Right renal pelvis (tissue), 4 donors: ENCODE measurements at regions not wholly inside any gene's neighbourhood (a gene's known extent, or its start where the extent isn't known, plus 50 kb on each side); places are given as distances from the start of the nearest gene placed in this dataset.
A peak's percentile ranks its signal among the peaks of the same experiment; 100 is the strongest.

Source experiments
- DNase-seq, 4 donors: peaks; one replicate each; pipeline ENCODE4 v3.0.0-alpha.2; 2013; ENCODE audit warnings: low read depth in 4 of 4, low spot score in 3 of 4, missing footprints in 1 of 4

DNA sequence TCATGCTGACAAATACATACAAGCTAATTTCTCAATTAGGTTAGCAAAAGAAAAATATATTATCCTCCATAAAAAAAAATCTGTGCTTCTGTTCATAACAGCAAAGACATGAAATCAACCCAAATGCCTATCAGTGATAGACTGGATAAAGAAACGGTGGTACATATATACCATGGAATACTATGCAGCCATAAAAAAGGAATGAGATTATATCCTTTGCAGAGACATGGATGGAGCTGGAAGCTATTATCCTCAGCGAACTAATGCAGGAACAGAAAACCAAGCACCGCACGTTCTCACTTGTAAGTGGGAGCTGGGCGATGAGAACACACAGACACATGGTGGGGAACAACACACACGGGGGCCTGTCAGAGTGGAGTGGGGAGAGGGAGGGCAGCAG, 84.0 kb upstream of the PALMD start:
- no peak for DNase-seq

DNA sequence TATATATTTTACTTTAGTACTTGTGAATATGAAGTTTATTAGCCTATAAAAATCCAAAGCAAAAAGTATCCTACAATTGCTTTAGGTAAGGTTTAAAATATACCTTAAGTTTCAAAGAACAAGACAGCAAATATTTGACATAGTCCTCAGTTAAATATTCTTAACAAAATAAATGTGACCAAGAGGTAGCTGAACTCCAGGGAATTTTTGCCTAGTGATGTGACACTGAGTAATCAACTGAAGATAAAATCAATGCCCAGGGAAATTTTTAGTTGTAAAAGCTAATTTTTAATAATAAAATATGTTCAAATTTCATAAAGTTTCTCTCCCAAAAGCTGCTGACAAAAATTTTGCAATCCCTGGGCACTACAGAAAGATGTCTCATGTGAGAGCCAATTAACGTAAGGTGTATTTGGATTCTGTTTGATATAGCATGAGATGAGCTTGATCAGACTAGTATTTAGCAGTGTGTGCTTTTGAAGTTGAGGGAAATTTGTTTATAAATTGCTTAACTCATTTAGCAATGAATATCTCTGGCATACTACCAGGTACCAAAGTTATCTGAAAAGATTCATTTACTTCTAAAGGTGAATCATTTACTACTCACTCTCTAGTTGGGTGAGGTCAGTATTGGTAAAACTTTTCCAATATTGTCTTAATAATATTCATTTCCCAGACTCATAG, 80.2 kb upstream of the PALMD start:
- no peak for DNase-seq

DNA sequence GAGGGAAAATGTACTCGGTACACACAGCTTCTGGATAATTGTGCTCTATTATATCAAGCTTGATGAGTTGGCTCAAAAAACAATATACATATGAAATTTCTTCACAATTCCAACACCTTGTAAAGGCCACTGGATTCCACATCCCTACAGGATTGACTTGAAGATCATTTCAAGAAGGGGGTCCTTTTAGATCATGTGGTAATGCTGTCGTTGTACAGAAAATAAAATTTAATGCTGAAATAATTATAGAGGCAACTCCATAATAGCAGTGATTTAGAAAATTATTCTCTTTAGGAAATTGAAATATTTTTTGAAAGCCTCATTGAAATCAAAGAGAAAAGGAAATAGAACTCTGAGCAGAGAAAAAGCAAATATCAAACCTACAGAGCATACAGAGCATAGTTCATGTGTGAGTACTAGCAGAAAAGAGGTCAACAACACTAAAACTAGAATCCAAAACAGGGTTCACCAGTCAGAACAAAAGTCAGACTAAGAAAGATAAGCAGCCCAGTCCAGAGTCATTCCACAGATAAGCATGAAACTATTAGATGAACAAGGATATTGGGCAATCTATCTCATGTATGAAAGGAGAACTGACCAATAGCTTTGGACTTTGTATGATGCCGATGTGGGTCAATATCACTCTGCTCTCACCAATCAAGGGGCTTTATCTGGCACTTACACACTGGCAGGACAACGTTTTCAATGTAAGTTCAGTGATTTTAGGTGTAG, 79.5 kb upstream of the PALMD start:
- DNase-seq: no peak

DNA sequence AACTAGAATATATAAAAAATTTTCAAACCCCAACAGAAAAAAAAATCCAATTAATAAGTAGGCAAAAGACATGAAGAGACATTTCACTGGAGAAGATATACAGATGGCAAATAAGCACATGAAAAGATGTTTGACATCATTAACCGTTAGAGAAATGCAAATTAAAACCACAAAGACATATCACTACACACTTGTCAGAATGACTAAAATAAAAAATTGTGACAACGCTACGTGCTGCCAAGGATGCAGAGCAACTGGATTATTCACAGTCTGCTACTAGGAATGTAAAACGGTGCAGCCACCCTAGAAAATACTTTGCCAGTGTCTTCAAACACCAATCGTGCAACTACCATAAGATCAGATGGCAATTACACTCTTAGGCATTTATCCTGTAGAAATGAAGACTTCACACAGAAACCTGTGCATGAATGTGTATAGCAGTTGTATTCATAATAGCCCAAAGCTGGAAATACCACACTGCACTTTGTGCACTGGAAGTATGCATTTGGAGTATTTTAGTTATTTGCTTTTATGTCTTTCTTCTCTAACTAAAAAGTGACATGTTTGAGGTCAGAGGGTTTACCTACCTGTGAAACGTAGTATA, 75.3 kb upstream of the PALMD start:
- no peak for DNase-seq

DNA sequence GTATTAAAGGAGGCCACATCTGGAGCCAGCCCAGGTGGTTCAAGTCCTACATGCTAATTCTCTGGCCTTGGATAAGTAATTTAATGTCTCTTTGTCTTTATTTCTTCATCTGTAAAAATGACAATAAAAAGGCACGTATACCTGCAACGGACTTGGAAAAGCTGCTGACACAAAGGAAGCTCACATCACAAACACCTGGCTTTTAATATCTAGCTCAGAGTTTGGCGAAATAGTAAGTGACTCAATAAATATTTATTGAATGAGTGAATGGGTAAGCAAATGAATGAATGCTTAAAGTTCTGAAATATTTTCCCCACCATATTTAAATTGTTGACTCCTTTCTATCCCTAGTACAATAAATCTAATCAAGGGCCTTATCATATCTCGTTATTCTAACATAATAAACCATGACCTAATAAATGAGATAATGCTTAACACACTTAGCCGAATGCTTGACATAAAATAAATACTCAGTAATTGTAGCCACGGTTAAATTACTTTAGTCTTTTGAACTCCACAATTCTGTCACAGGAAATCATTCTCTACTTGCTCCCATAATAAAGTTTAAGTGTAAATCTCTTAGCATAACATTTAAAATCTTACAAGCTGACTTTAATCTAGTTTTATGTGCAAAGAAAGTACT, 74.7 kb upstream of the PALMD start:
- no peak for DNase-seq

DNA sequence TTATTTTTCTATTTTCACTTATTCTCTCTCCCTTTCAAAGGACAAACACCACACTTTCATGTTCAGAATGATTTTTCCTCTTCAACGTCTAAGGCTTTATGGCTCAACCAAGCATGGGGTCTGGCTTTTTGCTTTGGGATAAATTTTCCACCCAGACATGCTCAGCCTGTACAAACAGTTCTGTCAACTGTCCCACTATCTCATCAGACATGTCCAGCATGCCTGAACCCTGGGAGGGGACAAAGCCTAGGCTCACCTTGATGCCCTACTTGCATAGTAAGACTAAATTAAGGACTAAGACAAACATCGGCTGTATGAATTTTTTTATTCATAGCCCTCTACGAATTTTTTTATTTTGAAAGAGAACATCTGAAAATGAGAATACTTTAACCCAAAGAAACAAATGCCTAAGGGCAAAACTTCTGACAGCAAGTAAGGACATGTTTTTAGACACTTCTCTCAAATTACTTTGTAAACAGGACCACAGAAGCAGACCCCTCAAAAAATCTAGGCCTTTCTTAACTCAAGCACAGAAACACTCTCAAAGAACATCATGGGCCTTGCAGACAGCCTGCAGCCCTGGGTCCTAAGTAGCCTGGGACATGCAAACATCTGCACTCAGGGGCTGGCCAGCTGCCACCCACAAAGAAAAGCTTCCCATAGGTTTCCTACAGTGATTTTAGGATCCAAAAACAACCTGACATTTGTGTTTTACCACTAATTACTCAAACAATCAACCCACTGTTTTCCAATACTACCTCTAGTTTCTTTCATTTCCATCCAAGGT, 72.3 kb upstream of the PALMD start:
- DNase-seq: no peak

DNA sequence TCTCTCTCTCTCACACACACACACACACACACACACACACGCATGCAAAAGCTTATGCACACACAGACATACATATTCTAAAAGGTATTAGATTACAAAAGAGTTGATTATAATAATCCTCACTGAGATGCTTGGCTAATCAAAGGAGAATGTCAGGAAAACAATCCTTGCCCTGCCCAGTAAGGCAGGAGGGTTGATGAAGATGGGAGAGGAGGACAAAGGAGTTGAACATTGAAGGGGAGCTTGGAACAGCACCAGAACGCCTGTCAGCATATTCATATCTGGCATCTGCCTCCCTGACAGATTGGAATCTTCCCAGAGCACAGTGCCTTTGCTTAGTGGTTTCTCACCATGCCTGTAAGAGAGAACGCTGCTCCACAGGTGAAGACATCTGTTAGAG, 68.6 kb upstream of the PALMD start:
- no peak for DNase-seq

DNA sequence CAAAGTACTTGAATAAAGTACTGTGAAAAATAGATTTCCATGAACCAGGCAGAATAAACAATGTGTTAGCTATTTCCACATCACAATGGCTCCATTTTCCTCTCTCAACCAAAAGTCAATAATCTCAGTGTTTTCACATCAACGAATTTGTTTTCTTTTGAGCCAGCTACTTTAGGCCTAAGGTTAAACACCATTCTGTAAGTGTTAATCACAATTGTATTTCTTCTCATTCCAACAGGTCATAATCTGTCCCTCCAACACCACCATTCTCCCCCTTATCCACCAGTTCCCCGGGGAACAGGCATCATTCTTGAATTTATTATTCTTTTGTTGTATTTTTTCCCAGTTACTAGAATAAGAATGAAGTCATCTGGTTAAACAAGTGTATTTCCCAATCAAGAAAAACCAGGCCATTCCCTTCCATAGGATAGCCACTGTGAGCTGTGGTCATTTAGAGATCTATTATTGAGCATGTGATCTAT, 66.2 kb upstream of the PALMD start:
- no peak for DNase-seq

DNA sequence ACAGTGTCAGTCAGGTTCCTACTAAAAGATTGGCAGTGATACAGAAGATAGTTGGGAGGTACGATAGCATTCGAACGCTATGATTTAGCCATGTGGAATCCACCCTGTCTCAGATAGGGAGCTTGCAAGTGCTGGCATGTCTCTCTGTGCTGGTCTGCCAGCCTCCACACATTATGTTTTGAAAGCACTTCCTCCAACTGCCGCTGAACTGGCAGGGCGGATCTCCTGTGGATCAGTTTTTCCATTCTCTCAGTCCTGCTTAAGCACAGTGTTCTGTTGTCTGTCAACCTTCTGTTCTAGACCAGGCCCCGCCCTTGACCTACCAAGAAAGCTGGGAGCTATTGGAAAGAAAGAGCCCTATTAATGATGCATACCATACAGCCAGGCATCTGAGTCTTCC, 65.5 kb upstream of the PALMD start:
- no peak for DNase-seq

DNA sequence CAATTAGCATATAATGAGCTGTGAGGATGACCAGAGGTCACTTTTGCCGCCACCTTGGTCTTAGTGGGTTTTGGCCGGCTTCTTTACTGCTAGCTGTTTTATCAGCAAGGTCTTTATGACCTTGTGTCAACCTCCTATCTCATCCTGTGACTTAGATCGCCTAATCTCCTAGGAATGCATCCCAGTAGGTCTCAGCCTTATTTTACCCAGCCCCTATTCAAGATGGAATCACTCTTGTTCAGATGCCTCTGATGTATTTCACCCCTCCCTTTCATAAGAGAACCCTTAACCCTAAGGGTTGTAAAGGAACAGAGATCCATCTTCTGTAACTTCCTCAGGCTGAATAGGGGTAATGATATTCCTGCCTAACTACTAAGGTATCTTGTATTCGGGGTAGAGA, 58.9 kb upstream of the PALMD start:
- no peak for DNase-seq

DNA sequence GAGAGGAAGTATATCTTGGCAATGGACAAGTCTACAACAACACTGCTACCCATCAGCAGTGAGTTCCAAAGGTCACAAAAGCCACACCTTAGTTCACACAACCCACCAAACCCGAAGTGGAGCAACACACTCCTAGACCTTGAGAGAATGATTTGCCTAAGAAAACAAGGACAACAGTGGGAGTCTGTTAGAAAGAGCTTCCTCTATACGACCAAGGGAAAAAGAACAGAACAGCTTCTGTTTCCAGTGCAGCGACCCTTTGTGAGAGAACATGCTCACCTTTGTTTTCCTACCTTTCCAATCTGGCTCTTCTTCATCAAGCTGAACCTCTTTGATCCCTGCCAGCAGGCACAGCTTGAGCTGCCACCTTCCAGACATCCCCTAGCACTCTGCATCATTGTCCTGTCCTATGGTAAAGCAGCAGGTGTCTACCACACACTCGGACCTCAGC, 56.7 kb upstream of the PALMD start:
- no peak for DNase-seq

DNA sequence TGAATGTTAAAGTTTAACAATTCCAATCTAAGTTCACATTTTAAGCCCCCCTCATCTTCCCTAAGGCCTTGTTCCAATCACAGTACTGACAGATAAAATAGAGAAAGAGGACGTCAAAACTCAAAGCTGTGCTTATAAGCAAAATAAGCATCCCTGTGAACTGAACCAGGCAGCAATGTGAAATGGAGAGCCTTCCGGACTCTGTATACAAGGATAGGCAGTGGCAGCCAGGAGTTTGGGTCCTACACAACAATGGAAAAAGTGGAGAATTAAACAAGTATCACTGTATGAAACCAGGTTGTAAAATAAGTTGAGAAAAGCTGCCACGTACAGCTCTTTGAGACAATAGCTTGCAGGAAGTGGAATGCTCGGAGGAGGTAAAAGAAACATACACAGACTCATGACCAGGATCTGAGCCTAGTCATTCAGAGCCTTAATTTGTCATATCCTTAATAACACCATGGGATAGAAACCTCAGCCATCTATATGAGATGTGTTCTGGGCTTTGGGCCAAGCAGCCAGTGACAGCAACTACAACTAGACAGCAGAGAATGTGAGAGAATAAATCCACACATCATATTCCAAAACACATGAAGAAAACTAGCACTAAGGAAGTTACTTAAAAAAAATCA, 55.2 kb upstream of the PALMD start:
- DNase-seq: peak in 2 of 4 donors; percentile 14 to 27

DNA sequence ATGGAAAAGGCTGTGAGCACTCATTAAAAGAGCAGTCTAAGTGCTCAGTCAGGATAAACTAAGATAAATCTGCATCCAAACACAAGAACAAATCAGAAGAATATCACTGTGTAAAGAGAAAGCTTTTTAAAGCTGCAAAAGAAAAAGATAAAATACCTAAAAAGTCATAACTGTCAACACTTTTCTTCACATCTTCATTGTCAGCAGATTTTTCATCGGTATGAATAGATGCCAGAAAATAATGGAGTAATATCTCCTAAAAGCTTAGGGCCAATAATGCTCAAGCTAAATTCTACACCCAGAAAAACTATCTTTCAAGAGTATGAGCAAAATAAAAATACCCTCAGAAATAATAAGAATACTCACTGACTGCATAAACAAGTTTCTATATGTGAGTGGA, 54.0 kb upstream of the PALMD start:
- no peak for DNase-seq

DNA sequence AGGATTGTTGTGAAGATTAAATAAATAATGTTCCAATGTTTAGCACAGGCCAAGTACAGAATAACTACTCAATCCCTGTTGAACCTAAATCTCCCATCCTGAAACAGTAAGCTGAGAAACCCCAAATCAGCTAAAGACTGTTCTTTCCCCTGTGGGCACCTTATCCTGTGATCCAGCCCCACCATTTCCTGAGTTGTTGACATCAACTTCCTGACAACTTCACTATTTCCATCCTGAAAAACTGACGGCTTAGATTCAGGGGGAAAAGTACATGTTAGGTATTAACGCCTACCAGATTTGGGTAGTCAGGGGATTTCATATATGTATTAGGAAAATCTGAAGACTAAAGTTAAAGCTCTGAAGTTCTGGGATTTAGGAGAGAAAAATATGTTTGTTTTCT, 51.7 kb upstream of the PALMD start:
- DNase-seq: no peak

DNA sequence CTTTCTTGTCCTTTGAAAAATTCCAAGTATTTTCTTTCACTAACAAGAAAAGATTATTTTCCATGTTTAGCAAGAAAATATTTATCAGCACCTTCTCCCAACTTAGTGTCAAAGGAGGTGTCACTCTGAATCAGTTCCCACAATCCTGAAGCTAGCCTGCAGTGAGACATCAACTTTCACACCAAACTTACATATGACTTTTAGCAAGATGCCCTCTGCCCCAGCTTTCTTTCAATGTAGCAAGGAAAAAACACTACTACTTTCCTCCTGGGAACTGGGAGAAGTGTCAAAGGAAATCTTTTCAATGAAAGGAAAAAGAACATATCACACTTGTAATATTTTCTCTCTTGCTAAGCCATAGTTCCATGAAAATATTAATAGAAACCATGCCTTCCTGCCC, 50.9 kb upstream of the PALMD start:
- no peak for DNase-seq

DNA sequence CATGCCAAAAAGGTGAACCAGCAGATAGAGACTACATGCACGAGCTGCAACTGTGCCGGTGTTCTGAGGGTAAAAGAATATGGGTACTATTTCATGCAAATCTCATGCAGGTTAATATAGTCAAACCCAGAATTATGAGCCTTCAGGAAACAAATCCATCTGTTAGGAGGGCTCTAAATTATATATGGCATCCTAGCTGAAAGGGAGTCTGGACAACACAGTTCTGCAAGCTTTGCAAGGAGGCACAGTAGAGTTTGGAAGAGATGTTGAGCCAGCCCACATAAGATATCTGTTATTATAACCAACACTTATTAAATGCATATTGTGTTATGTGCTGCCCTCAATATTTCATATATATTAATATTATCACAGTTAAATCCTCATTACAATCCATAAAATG, 50.5 kb upstream of the PALMD start:
- no peak for DNase-seq
